Colonic mucosa (tissue), 4 donors: ENCODE measurements at regions not wholly inside any gene's neighbourhood (a gene's known extent, or its start where the extent isn't known, plus 50 kb on each side); places are given as distances from the start of the nearest gene placed in this dataset.

Source experiments
- DNase-seq: peaks from one replicate; pipeline ENCODE4 v3.0.0-alpha.2; 2020
- H3K27ac ChIP-seq: fragments of 200-600 bp; one replicate; pipeline ENCODE4 v1.8.0; 2021
- H3K27me3 ChIP-seq: fragments of 200-600 bp; one replicate; pipeline ENCODE4 v1.8.0; 2021
- H3K36me3 ChIP-seq: fragments of 200-600 bp; one replicate; pipeline ENCODE4 v1.8.0; 2021
- H3K4me1 ChIP-seq: fragments of 200-600 bp; one replicate; pipeline ENCODE4 v1.8.0; 2021; ENCODE audit warnings: mild to moderate bottlenecking
- H3K4me3 ChIP-seq: fragments of 200-600 bp; one replicate; pipeline ENCODE4 v1.8.0; 2021
- H3K9ac ChIP-seq, 2 donors: one replicate each; pipeline ENCODE4 v1.7.0; 2013; ENCODE audit warnings: control low read depth in 2 of 2, low read depth in 2 of 2, low read length in 2 of 2
- H3K9me3 ChIP-seq: fragments of 200-600 bp; one replicate; pipeline ENCODE4 v1.8.0; 2021
- CTCF ChIP-seq: fragments of 200-600 bp; IDR thresholded peaks from one replicate; pipeline ENCODE4 v1.8.0; 2022; ENCODE audit warnings: antibody characterized with exemption, mild to moderate bottlenecking
- intact Hi-C: fragments of 100-400 bp; cut with DNase I; formaldehyde crosslinking; loops from one replicate; pipeline ENCODE4 v1.14.1; 2022
- donor health status: healthy.
- donor health status: DM: no; HTN: no; CAD: no.
- donor health status: DM: no; HTN: no; CAD: no.

GRCh38 chr7:41252957-41253356, 449.9 kb downstream of the INHBA start:
- Histone ChIP-seq H3K27me3 (no peaks in the 10 kb centered on the region), H3K4me1 (no peaks in the 10 kb centered on the region), H3K36me3 (no peaks in the 10 kb centered on the region), H3K4me3 (no peak overlapping the region), H3K9ac (no peak overlapping the region), H3K27ac (no peak overlapping the region), H3K9me3 (no peaks in the 10 kb centered on the region)
- intact Hi-C loops = no loop called here
- no peak for TF ChIP-seq CTCF
- DNase-seq = no peak

GRCh38 chr7:41252551-41252950, 450.3 kb downstream of the INHBA start:
- DNase-seq = no peak
- no peaks in the 10 kb centered on the region for H3K36me3 ChIP-seq
- TF ChIP-seq CTCF = no peak
- intact Hi-C loops = no loop called here
- H3K4me1 ChIP-seq = no peaks in the 10 kb centered on the region
- H3K9me3 ChIP-seq = no peaks in the 10 kb centered on the region
- no peaks in the 10 kb centered on the region for H3K27me3 ChIP-seq
- no peak overlapping the region for H3K4me3 ChIP-seq
- H3K27ac ChIP-seq = no peak overlapping the region
- no peak overlapping the region for H3K9ac ChIP-seq

GRCh38 chr7:41247143-41247865, 455.6 kb downstream of the INHBA start:
- no peak for TF ChIP-seq CTCF
- no peaks in the 10 kb centered on the region for H3K27me3 ChIP-seq
- intact Hi-C loops = no loop called here
- no peak overlapping the region for H3K27ac ChIP-seq
- DNase-seq = no peak
- no peaks in the 10 kb centered on the region for H3K9me3 ChIP-seq
- no peak overlapping the region for H3K4me3 ChIP-seq
- no peak overlapping the region for H3K9ac ChIP-seq
- no peaks in the 10 kb centered on the region for H3K36me3 ChIP-seq
- H3K4me1 ChIP-seq = no peaks in the 10 kb centered on the region

GRCh38 chr7:41245916-41246315, 457.0 kb downstream of the INHBA start:
- no peak overlapping the region for H3K9ac ChIP-seq
- no peak for DNase-seq
- H3K27me3 ChIP-seq = no peaks in the 10 kb centered on the region
- H3K27ac ChIP-seq = no peak overlapping the region
- no peaks in the 10 kb centered on the region for H3K9me3 ChIP-seq
- TF ChIP-seq CTCF = no peak
- no peaks in the 10 kb centered on the region for H3K4me1 ChIP-seq
- intact Hi-C loops = no loop called here
- no peak overlapping the region for H3K4me3 ChIP-seq
- H3K36me3 ChIP-seq = no peaks in the 10 kb centered on the region

- TF ChIP-seq CTCF = no peak
- H3K9ac ChIP-seq = no peak overlapping the region
- no peak overlapping the region for H3K4me3 ChIP-seq
- intact Hi-C loops = no loop called here
- DNase-seq = no peak
- H3K4me1 ChIP-seq = no peaks in the 10 kb centered on the region
- no peaks in the 10 kb centered on the region for H3K9me3 ChIP-seq
- no peak overlapping the region for H3K27ac ChIP-seq
- no peaks in the 10 kb centered on the region for H3K36me3 ChIP-seq
- no peaks in the 10 kb centered on the region for H3K27me3 ChIP-seq
Measured at GRCh38 chr7:41244246-41244645, 458.6 kb downstream of the INHBA start.
